ENCODE measurements at regions not wholly inside any gene's neighbourhood (a gene's known extent, or its start where the extent isn't known, plus 50 kb on each side); places are given as distances from the start of the nearest gene placed in this dataset.

DNA sequence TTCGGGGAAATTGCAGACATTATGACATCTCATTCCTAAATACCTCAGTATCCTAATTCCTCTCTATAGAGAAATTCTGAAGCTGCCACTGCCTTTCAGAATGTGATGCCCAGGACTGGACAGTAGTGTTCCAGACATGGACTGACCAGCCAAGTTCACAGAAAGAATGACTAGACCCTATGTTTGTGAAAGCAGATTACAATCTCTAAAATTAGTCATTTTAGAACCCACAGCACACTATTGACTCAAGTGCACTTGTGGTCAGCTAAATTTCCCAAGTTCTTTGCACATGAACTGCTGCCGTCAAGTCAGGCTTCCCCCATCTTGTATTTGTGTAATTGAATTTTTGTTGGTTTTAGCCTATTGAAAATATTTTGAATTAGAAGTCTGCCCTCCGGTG, 81.0 kb upstream of the ESX1 start:
- TF ChIP-seq, protein P1, sequence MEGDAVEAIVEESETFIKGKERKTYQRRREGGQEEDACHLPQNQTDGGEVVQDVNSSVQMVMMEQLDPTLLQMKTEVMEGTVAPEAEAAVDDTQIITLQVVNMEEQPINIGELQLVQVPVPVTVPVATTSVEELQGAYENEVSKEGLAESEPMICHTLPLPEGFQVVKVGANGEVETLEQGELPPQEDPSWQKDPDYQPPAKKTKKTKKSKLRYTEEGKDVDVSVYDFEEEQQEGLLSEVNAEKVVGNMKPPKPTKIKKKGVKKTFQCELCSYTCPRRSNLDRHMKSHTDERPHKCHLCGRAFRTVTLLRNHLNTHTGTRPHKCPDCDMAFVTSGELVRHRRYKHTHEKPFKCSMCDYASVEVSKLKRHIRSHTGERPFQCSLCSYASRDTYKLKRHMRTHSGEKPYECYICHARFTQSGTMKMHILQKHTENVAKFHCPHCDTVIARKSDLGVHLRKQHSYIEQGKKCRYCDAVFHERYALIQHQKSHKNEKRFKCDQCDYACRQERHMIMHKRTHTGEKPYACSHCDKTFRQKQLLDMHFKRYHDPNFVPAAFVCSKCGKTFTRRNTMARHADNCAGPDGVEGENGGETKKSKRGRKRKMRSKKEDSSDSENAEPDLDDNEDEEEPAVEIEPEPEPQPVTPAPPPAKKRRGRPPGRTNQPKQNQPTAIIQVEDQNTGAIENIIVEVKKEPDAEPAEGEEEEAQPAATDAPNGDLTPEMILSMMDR (IDR thresholded peaks at IDR 0.05): no peak
- no peak for TF ChIP-seq POLR2A (IDR thresholded peaks at IDR 0.05)
- no peak for TF ChIP-seq POLR2AphosphoS5 (IDR thresholded peaks at IDR 0.05)
- TF ChIP-seq EP300 (IDR thresholded peaks at IDR 0.05): no peak

All from gastroesophageal sphincter (tissue), 3 donors.